ENCODE measurements at regions not wholly inside any gene's neighbourhood (a gene's known extent, or its start where the extent isn't known, plus 50 kb on each side); places are given as distances from the start of the nearest gene placed in this dataset.
A peak's percentile ranks its signal among the peaks of the same experiment; 100 is the strongest.

GRCh38 chr15:98164986-98165385 lies 204.5 kb downstream of the ARRDC4 start:
- H3K4me3 ChIP-seq (ENCODE audit: low read depth, low read length) = no peak overlapping the region
- TF ChIP-seq CTCF (IDR thresholded peaks at IDR 0.05; ENCODE audit: control insufficient read depth, extremely low read depth, insufficient read depth) = no peak
- no peak for DNase-seq (ENCODE audit: low read depth)

- no peak for DNase-seq (ENCODE audit: low read depth)
- TF ChIP-seq CTCF (IDR thresholded peaks at IDR 0.05; ENCODE audit: control insufficient read depth, extremely low read depth, insufficient read depth) = no peak
- no peak overlapping the region for H3K4me3 ChIP-seq (ENCODE audit: low read depth, low read length)
These were observed 207.3 kb downstream of the ARRDC4 start for GRCh38 chr15:98167722-98168268.

GRCh38 chr15:98169551-98169950 lies 209.0 kb downstream of the ARRDC4 start:
- TF ChIP-seq CTCF (IDR thresholded peaks at IDR 0.05; ENCODE audit: control insufficient read depth, extremely low read depth, insufficient read depth) = no peak

GRCh38 chr15:98174286-98174685 lies 213.8 kb downstream of the ARRDC4 start:
- H3K4me3 ChIP-seq (ENCODE audit: low read depth, low read length) = no peak overlapping the region
- DNase-seq (ENCODE audit: low read depth) = peak; percentile 1
- TF ChIP-seq CTCF (IDR thresholded peaks at IDR 0.05; ENCODE audit: control insufficient read depth, extremely low read depth, insufficient read depth) = peak; percentile 41

More at GRCh38 chr15:98169551-98169950, 209.0 kb downstream of the ARRDC4 start:
- no peak for DNase-seq (ENCODE audit: low read depth)
- no peak overlapping the region for H3K4me3 ChIP-seq (ENCODE audit: low read depth, low read length)

GRCh38 chr15:98174841-98175240 lies 214.3 kb downstream of the ARRDC4 start:
- H3K4me3 ChIP-seq (ENCODE audit: low read depth, low read length) = no peak overlapping the region
- TF ChIP-seq CTCF (IDR thresholded peaks at IDR 0.05; ENCODE audit: control insufficient read depth, extremely low read depth, insufficient read depth) = no peak
- DNase-seq (ENCODE audit: low read depth) = no peak

- TF ChIP-seq CTCF (IDR thresholded peaks at IDR 0.05; ENCODE audit: control insufficient read depth, extremely low read depth, insufficient read depth) = peak; percentile 89
- DNase-seq (ENCODE audit: low read depth) = peak; percentile 46
- no peak overlapping the region for H3K4me3 ChIP-seq (ENCODE audit: low read depth, low read length)
These were observed 217.6 kb downstream of the ARRDC4 start for GRCh38 chr15:98177966-98178592.

GRCh38 chr15:98178861-98179260 lies 218.4 kb downstream of the ARRDC4 start:
- TF ChIP-seq CTCF (IDR thresholded peaks at IDR 0.05; ENCODE audit: control insufficient read depth, extremely low read depth, insufficient read depth) = no peak
- H3K4me3 ChIP-seq (ENCODE audit: low read depth, low read length) = no peak overlapping the region
- no peak for DNase-seq (ENCODE audit: low read depth)

Measured in LNCaP clone FGC (cell line).